ENCODE measurements at regions not wholly inside any gene's neighbourhood (a gene's known extent, or its start where the extent isn't known, plus 50 kb on each side); places are given as distances from the start of the nearest gene placed in this dataset.

DNA sequence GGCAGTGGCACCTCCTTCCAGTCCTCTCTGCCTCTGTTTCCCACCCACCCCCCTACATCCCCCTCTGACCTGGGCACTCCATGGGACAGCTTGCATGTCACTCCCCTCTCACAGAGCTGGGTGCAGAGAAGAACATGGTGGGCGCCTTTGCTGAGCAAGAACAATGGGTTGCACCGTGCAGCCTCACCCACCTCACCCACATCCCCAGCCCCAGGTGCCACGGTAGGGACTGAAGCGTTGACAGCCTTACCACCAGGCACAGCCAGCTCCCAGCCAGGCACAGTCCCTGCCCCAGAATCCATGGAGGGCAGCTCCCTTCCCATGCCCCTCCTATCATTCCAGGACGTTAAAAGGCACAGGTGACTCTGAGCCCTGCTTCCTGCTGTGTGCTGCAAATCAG is 93.1 kb upstream of the VSTM2B start:
- DNase-seq = no peak

DNA sequence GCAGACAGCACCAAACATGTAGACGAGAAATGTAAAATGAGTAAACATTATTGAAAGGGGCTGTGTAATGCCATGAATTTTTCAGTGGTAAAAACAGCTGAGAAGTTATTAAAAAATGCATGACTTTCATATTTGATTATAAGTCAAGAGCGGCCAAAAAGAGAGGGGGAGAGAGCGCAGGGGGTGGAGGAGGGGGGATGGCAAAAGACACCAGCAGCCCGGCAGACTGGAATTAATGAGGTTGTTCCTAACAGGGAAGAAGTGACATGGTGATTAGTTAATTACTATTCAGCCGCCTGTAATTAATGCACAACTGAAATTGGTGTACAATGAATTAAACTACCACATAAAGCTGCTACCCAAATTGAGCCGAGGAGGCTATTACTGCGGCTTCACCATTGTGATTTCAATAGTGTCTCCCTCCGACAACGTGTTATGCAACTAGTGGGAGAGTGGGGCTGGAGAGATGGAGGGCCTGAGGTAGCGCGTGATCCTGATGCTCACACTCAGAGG is 89.1 kb upstream of the VSTM2B start:
- DNase-seq = no peak

DNA sequence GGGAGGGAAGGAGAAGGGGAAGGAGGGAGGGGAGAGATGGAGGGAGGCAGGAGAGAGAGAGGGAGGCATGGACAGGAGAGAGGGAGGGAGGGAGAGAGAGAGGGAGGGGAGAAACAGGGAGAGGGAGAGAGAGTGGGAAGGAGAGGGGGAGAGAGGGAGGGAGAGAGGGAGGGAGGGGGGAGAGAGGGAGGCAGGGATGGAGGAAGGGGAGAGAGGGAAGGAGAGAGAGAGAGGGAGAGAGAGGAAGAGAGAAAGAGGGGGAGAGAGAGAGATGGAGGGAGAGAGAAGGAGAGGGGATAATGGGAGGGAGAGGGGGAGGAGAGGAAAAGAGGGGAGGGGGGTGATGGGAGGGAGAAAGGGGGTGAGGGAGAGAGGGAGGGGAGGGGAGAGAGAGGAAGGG is 86.8 kb upstream of the VSTM2B start:
- no peak for DNase-seq

DNA sequence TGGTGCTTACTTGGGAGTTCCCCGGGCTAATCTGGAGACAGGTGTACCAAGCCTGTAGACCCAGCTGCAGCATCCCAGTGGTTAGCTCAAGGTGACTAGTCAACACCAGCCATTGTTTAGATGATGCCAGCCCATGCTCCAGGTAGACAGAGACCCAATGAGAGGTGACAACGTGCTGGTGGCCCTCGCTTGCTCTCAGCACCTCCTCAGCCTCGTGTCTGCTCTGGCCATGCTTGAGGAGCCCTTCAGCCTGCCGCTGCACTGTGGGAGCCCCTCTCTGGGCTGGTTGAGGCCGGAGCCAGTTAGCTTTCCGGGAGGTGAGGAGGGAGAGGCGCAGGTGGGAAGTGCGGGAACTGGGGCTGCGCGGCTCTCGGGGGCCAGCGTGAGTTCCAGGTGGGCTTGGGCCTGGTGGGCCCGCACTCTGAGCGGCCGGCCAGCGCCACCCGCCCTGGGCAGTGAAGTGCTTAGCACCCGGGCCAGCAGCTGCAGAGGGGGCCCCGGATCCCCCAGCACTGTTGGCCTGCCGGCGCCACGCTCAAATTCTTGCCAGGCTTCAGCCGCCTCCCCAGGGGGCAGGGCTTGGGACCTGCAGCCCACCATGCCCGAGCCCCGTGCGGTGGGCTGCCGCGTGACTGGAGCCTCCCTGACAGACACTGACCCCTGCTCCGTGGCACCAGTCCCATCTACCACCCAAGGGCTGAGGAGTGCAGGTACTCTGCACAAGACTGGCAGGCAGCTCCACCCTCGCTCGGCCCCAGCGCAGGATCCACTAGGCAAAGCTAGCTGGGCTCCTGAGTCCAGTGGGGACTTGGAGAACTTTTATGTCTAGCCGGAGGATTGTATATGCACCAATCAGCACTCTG is 85.9 kb upstream of the VSTM2B start:
- no peak for DNase-seq

DNA sequence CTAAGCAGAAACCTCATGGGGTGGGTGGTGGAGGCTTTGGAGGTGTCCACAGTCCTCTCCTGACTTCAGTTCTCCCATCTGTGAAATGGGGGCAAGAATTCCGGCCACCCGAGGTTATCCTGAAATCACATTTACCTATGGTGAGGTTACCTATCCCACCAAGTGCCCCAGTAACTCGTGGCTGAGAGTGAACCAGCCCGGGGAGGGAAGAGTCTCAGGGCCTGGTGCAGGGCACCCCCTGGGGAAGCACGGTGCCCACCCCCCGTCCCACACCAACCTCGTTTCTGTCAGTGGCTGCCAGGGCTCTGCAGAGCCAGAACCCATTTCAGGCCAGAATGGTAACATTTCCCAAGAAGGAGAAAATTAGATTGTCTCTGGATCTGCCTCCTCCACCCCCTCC is 83.7 kb upstream of the VSTM2B start:
- DNase-seq = no peak

DNA sequence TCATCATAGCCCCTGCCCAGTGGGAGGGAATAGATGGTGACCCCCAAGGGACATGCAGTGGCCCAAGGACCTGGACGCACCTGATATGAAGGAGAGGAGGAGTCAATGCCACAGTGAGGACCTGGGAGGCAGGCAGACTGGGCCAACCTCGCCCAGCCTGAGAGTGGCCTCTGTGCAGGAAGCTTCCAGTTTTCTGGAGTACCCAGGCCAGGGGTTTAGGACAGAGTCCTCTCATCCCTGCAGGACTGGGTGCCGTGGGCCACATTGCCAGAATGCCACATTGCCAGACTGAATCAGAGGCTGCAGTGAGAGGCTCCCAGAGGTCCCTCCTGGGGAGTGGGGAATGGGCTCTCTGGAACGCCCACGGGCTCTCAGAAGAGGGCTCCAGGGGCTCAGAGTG is 82.9 kb upstream of the VSTM2B start:
- no peak for DNase-seq

DNA sequence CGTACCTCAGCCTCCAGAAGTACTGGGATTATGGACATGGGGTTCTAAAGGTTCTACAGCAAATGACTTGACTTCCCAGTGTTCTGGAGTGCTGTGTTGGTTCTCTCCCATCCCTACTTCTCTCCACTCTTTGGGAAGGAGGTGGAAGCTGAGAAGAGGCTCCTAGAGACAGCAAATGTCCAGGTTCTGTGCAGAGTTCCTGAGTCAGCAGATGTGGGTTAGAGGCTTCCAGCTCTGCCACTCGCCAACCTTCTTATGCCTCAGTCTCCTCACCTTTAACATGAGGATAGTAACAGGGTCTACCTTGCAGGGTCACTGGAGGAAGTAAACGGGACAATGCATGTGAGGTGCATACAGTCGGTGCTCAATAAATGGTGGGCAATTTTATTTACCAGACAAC is 80.5 kb upstream of the VSTM2B start:
- DNase-seq = no peak

DNA sequence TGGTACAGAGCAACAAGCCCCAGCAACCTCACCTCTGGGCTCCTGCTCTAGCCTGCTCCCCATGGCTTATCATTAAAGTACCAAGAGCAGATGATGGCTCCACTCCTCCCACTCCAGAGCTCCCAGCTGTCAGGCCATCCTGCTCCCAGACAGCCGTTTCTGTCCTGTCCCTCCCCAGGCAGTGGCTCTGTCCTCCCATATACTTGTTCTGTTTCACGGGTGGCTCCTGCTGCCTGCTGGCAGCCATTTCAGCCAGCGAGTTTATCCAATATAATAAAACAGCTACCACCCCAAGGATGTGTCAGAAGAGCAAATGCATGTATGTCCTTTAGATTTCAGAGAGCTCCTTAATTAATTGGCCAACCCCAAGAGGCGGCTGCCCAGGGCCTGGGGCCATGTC is 79.4 kb upstream of the VSTM2B start:
- no peak for DNase-seq

DNA sequence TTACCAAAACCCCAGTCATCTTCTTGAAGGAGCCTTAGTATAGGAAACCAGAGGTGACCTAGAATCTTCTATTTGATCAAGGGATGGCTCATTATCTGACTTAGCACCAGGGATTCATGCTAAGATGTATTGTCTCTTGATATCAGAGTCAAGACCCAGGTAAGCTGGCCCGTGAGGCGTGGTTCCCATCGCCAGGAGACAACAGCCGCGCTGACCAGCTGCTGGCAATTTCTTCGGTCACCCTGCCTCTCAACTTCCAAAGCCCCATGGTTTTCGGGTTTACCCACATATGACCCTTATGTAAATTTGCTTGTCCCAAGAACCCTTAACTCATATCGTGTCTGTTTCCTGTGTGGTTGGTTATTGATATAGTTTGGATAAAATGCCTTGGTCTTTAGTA is 77.7 kb upstream of the VSTM2B start:
- no peak for DNase-seq

DNA sequence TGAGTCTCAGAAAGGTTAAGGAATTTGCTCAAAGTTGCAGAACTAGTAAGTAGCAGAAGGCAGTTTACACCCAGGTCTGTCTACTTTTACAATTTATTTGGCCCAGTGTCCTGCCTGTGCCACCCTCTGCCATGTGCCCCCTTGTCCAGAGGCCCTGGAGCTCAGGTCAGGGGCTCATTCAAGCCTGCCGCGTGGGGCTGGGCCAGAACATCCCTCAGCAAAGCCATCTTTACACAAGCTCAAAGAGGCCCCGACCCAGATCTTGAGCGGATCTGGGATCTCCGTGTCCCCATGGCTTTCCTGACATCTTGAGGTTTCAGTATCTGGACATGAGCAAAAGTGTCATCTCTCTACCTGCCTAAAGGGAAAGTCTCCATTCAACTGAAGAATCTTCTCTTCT is 76.4 kb upstream of the VSTM2B start:
- DNase-seq = no peak

DNA sequence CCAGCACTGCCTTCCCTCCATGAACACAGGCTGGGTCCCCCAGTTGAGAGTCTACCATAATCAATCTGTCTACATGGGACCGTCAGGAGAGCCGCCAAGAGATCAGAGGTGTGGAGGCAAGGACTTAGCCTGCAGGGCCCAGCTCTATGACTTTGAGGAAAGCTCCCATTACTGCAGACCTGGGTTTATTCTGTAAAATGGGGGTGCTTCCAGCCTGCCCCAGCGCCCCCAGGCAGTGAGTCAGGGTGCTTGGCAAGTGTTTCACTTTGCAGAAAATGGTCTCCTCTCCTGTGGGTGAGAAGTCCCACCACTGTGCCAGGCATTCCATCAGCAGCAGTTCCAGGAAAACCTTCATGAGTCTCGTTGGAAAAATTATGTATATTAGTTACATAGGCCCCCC is 75.5 kb upstream of the VSTM2B start:
- DNase-seq = no peak

DNA sequence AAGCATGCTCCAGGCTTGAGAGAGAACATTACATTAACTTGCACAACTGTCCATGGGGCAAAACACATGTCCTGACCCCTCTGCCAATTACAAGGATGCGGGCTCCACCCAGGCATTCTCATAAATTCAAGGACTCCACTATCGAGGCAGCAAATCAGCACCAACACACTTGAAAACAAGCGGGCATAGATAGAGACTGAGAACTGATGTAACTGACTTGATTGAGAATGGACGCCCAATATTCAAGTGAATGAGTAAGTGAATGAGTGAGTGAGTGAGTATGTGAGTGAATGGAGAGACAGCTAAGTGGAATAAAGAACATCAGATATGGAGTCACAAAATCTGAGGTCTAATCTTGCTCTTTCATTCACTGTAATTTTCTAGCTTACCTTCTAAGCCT is 75.0 kb upstream of the VSTM2B start:
- DNase-seq = no peak

DNA sequence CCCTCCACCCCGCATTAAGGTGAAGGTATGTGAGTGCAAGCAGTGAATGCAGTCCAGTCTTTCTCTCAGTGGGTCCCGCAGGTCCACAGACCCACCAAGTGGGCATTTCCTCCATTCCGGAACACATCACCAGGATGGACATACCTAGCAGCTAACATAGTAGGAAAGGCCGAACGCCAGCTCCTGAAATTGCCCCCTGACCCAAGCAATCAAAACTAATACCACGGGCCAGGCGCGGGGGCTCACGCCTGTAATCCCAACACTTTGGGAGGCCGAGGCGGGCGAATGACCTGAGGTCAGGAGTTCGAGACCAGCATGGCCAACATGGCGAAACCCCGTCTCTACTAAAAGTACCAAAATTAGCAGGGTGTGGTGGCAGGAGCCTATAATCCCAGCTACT is 71.7 kb upstream of the VSTM2B start:
- no peak for DNase-seq

DNA sequence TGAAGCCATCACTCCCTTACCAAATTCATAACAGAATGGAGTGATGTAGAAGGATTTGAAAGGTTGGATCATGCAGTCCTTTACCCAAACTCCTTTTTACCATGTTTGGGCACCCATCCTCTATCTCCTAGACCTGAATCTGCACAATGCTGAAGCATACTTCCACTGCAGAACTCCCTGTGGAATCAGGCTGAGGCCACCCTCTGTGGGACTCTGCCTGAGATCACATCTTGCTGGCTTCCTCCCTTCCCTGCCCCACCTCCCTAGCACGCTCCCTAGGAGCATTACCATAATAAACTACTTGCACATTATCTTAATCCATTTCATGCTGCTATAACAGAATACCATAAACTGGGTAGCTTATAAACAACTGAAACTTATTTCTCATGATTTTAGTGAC is 68.4 kb upstream of the VSTM2B start:
- no peak for DNase-seq

DNA sequence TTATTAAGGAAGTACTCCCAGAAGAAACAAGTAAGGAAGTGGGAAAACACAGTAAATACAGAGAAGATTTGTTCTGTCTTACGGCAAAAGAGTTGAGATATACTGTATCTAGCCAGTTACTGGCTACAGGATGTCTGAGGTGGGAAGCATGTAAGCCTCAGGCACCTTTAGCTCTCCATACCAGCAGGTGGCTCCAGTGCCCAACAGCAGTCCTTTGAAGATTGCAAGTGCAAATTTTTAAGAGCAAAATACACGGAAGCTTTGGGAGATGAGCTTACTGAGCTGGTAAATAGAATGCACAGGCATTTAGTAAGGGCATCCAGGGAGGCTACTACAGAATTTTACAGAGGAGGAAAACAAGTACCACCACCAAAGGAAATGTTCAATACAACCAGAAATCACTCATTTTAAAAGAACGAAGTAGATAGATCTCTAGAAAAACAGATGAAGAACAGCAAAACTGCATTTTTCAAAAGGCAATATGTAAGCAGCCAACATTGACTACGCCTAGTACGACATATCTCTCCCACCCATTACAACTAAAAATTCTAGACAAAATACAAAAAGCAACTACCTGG is 57.9 kb upstream of the VSTM2B start:
- DNase-seq = no peak

DNA sequence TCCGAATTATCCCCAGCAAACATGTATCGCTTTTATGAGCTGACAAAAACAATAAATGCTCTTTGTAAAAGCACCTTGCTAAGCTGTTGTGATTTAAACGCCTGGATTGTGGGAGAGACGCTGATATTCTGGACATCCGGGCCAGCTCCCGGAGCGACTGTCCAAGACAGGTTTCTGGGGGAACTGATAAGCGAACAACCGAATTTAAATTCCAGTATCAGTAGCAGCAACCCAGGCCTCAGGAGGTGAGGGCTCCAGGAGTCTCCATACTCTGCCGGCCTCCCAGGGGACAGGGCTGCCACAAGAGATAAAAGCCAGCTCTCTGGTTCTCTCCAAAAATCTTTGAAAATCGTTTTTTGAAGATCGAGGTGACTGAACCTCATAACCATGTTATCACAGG is 50.3 kb upstream of the VSTM2B start:
- DNase-seq = no peak
